Left lung (tissue), 4 donors: ENCODE measurements at regions not wholly inside any gene's neighbourhood (a gene's known extent, or its start where the extent isn't known, plus 50 kb on each side); places are given as distances from the start of the nearest gene placed in this dataset.

Experiments
- ATAC-seq: fragments of 200-7000 bp; cut with Tn5 transposase; one replicate; pipeline ENCODE4 v1.9.1; 2020; ENCODE audit warnings: moderate library complexity
- DNase-seq, 4 donors: peaks; one replicate each; pipeline ENCODE4 v3.0.0-alpha.2; 2013 to 2020
- H3K27ac ChIP-seq, 2 donors: fragments of 200-600 bp; sonication (generic) in 1 of 2; one replicate each; pipeline versions ENCODE4 v1.5.0 to v1.8.0; 2020 to 2021
- H3K27me3 ChIP-seq, 2 donors: fragments of 200-600 bp; sonication (generic) in 1 of 2; one replicate each; pipeline versions ENCODE4 v1.5.0 to v1.8.0; 2020 to 2021
- H3K36me3 ChIP-seq, 2 donors: fragments of 200-600 bp; sonication (generic) in 1 of 2; one replicate each; pipeline versions ENCODE4 v1.5.0 to v1.8.0; 2020 to 2021
- H3K4me1 ChIP-seq, 2 donors: fragments of 200-600 bp; one replicate each; pipeline ENCODE4 v1.8.0; 2021
- H3K4me3 ChIP-seq, 2 donors: fragments of 200-600 bp; sonication (generic) in 1 of 2; one replicate each; pipeline versions ENCODE4 v1.5.0 to v1.8.0; 2020 to 2021; ENCODE audit warnings: mild to moderate bottlenecking in 1 of 2
- H3K9me3 ChIP-seq, 2 donors: fragments of 200-600 bp; sonication (generic) in 1 of 2; one replicate each; pipeline versions ENCODE4 v1.5.0 to v1.8.0; 2020 to 2021
- intact Hi-C, 2 donors: fragments of 100-400 bp; cut with DNase I; formaldehyde crosslinking; loops; one replicate each; pipeline versions ENCODE4 v1.11.2 to v1.14.2; 2022
- TF ChIP-seq, protein P1 (sequence below), 2 donors: fragments of 200-600 bp; sonication (generic) in 1 of 2; IDR thresholded peaks; one replicate each; pipeline versions ENCODE4 v1.5.0 to v1.8.0; 2021; ENCODE audit warnings: antibody characterized with exemption in 2 of 2
- donor health status: DM: no; HTN: yes; CAD: no.
- donor health status: DM: no; HTN: no; CAD: no.

DNA sequence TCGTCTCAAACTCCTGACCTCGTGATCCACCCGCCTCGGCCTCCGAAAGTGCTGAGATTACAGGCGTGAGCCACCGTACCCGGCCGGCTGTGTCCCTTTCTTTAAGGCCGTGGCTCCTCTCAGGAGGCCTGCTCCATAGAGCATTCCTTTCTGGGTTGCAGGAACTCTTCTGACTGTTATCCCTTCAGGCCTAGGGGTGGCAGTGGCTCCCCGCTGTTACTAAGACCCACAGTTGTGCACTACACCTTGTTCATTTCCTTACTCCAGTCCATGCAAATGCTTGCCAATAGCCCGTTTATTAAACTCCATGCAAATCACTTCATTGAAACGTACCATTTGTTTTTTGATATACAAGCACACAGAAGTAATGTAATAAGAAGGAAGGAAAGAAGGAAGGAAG, 234.7 kb downstream of the BCAT1 start:
- Histone ChIP-seq H3K27me3 (no peaks in the 10 kb centered on the region), H3K4me1 (peaks cover 0 to 4% of the 10 kb centered on the region in 2 donors), H3K27ac (no peak overlapping the region), H3K9me3 (no peaks in the 10 kb centered on the region), H3K36me3 (no peaks in the 10 kb centered on the region), H3K4me3 (no peak overlapping the region)
- intact Hi-C loops: no loop called here
- TF ChIP-seq, protein P1, sequence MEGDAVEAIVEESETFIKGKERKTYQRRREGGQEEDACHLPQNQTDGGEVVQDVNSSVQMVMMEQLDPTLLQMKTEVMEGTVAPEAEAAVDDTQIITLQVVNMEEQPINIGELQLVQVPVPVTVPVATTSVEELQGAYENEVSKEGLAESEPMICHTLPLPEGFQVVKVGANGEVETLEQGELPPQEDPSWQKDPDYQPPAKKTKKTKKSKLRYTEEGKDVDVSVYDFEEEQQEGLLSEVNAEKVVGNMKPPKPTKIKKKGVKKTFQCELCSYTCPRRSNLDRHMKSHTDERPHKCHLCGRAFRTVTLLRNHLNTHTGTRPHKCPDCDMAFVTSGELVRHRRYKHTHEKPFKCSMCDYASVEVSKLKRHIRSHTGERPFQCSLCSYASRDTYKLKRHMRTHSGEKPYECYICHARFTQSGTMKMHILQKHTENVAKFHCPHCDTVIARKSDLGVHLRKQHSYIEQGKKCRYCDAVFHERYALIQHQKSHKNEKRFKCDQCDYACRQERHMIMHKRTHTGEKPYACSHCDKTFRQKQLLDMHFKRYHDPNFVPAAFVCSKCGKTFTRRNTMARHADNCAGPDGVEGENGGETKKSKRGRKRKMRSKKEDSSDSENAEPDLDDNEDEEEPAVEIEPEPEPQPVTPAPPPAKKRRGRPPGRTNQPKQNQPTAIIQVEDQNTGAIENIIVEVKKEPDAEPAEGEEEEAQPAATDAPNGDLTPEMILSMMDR (IDR thresholded peaks at IDR 0.05): no peak
- DNase-seq (no peak), ATAC-seq (no peak)

DNA sequence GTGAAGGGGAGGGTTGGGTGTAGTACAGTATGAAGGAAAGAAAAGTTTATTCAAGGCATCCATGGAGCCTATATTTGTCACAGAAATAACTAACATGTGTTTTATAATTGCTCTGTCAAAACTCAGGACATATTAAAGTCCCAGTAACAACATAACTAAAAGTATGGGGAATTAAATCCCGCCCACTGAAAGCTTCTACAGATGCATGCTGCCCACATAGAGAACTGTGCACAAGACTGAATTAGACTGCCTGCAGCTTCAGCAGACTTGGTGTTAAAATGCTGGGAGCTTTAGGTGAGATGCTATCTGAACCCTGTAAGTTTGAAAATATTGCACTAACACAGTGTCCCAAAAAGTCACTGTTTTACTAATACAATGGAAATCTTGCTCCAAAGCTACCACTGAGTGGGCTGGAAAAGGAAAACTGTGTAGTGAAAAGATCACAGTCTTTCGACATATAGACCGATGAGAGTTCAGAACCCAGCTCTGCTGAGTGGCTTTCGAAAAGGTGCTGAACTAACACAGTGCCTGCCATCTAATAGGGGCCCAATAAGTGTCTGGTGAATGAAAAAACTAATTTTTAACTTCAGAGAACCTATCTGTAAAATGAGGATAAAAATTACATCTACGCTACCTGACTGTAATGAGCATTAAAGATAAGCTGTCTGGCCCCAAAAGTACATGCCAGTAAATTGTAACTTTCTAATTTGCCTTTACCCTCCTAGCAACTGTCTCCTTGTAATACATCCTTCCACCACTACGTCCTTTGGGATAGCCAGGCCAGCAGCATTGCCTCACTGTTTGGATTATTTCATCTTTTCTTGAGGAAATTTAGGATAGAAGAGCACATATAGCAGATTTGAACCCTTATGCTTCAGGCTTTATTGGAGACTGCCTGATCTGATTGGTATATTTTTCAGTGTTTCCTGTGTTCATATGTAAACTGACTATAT, 237.6 kb downstream of the BCAT1 start:
- H3K27me3 ChIP-seq: no peaks in the 10 kb centered on the region
- ATAC-seq: no peak
- peaks cover 0 to under 1% of the 10 kb centered on the region in 2 donors for H3K4me1 ChIP-seq
- intact Hi-C loops: no loop called here
- H3K27ac ChIP-seq: no peak overlapping the region
- TF ChIP-seq, protein P1 (IDR thresholded peaks at IDR 0.05): no peak
- H3K36me3 ChIP-seq: no peaks in the 10 kb centered on the region
- H3K4me3 ChIP-seq: no peak overlapping the region
- no peaks in the 10 kb centered on the region for H3K9me3 ChIP-seq
- no peak for DNase-seq

DNA sequence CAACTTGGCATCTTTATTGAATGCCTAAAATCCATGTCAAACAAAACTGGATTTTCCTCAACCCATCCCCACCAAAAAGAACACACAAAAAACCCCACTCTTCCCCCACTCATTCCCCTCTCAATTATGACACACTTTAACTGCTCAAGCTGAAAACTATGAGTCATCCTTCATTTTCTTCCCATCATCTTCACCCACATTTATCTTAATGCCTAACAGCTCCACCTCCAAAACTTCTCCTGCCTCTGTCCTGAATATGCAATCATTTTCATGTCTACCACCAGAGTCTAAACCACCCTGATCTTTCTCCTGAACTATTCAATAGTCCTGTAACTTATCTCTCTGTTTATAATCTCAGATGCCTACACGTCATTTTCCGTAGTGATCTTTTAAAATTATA, 239.7 kb downstream of the BCAT1 start:
- intact Hi-C loops: no loop called here
- no peak for DNase-seq
- ATAC-seq: no peak
- no peaks in the 10 kb centered on the region for H3K9me3 ChIP-seq
- H3K36me3 ChIP-seq: no peaks in the 10 kb centered on the region
- no peaks in the 10 kb centered on the region for H3K27me3 ChIP-seq
- H3K4me3 ChIP-seq: no peak overlapping the region
- TF ChIP-seq, protein P1 (IDR thresholded peaks at IDR 0.05): no peak
- H3K4me1 ChIP-seq: peaks cover 6 to 9% of the 10 kb centered on the region in 2 donors
- no peak overlapping the region for H3K27ac ChIP-seq

DNA sequence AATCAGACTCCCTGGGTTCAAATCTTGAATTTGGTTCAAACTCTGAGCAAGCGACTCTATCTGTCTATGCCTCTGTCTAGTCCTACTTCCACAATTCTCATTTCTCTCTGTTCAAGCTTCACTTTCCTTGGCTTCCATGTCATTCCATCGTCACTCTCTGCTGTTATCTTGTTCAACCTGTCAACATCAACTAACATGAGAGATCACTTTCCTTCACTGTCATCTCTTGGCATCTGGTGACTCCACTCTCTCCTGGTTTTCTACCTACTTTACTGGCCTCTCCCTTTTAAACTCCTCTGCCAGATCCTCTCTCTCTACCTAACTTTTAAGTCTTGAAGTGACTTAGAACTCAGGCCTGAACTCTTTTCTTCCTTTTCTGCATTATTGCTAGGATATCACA, 240.2 kb downstream of the BCAT1 start:
- Histone ChIP-seq H3K36me3 (no peaks in the 10 kb centered on the region), H3K9me3 (no peaks in the 10 kb centered on the region), H3K27ac (no peak overlapping the region), H3K4me1 (peaks cover 6 to 9% of the 10 kb centered on the region in 2 donors), H3K4me3 (no peak overlapping the region), H3K27me3 (no peaks in the 10 kb centered on the region)
- no peak for ATAC-seq
- TF ChIP-seq, protein P1 (IDR thresholded peaks at IDR 0.05): no peak
- intact Hi-C loops: no loop called here
- DNase-seq: no peak

GRCh38 chr12:24708043-24708442, 240.9 kb downstream of the BCAT1 start:
- no peaks in the 10 kb centered on the region for H3K27me3 ChIP-seq
- H3K36me3 ChIP-seq: no peaks in the 10 kb centered on the region
- H3K4me1 ChIP-seq: peaks cover 6 to 9% of the 10 kb centered on the region in 2 donors
- H3K4me3 ChIP-seq: no peak overlapping the region
- no peak overlapping the region for H3K27ac ChIP-seq
- intact Hi-C loops: no loop called here
- H3K9me3 ChIP-seq: no peaks in the 10 kb centered on the region
- DNase-seq: no peak
- no peak for ATAC-seq
- TF ChIP-seq, protein P1 (IDR thresholded peaks at IDR 0.05): no peak
